Hepatocyte (in vitro differentiated cells): ENCODE measurements at regions not wholly inside any gene's neighbourhood (a gene's known extent, or its start where the extent isn't known, plus 50 kb on each side); places are given as distances from the start of the nearest gene placed in this dataset.

Experiments used
- DNase-seq: peaks from one replicate; pipeline ENCODE4 v3.0.0-alpha.2; 2016; ENCODE audit warnings: low spot score
- H2AFZ ChIP-seq: fragments of 200-600 bp; sonication (generic); 2 replicates; pipeline ENCODE4 v1.6.0; 2016; ENCODE audit warnings: antibody characterized with exemption, mild to moderate bottlenecking
- H3K27ac ChIP-seq: fragments of 200-600 bp; sonication (generic); 2 replicates; pipeline ENCODE4 v1.5.1; 2016; ENCODE audit warnings: mild to moderate bottlenecking
- H3K27me3 ChIP-seq: fragments of 200-600 bp; sonication (generic); 2 replicates; pipeline ENCODE4 v1.6.1; 2016
- H3K36me3 ChIP-seq: fragments of 200-600 bp; sonication (generic); replicated peaks from 2 replicates; pipeline ENCODE4 v1.5.1; 2016; ENCODE audit warnings: low read depth; ENCODE audit not compliant: insufficient read depth
- H3K4me1 ChIP-seq: fragments of 200-600 bp; sonication (generic); 2 replicates; pipeline ENCODE4 v1.5.1; 2016; ENCODE audit warnings: mild to moderate bottlenecking, moderate library complexity; ENCODE audit not compliant: insufficient read depth
- H3K4me2 ChIP-seq: fragments of 200-600 bp; sonication (generic); 2 replicates; pipeline ENCODE4 v1.6.0; 2016
- H3K4me3 ChIP-seq: fragments of 200-600 bp; sonication (generic); 2 replicates; pipeline ENCODE4 v1.5.1; 2016; ENCODE audit warnings: mild to moderate bottlenecking
- H3K79me2 ChIP-seq: fragments of 200-600 bp; sonication (generic); 2 replicates; pipeline ENCODE4 v1.6.0; 2017; ENCODE audit warnings: mild to moderate bottlenecking
- H3K9me2 ChIP-seq: fragments of 200-600 bp; sonication (generic); replicated peaks from 2 replicates; pipeline ENCODE4 v1.6.0; 2017; ENCODE audit warnings: mild to moderate bottlenecking; ENCODE audit not compliant: insufficient read depth
- H3K9me3 ChIP-seq: fragments of 200-600 bp; sonication (generic); 2 replicates; pipeline ENCODE4 v1.5.1; 2016; ENCODE audit warnings: low read depth, mild to moderate bottlenecking
- H4K20me1 ChIP-seq: fragments of 200-600 bp; sonication (generic); 2 replicates; pipeline ENCODE4 v1.6.0; 2016; ENCODE audit warnings: mild to moderate bottlenecking; ENCODE audit not compliant: insufficient read depth, poor library complexity, severe bottlenecking
- EZH2 ChIP-seq: fragments of 200-600 bp; sonication (generic); IDR thresholded peaks from 2 replicates; pipeline ENCODE4 v1.6.1; 2016; ENCODE audit warnings: antibody characterized with exemption, mild to moderate bottlenecking, borderline replicate concordance
- EZH2phosphoT487 ChIP-seq: fragments of 200-600 bp; sonication (generic); IDR thresholded peaks from one replicate; pipeline ENCODE4 v1.6.1; 2018; ENCODE audit warnings: antibody characterized with exemption, mild to moderate bottlenecking, low read depth, moderate library complexity; ENCODE audit not compliant: unreplicated experiment, severe bottlenecking
- WGBS: methylation state at CpG from one replicate; pipeline ENCODE4 v1.1.6; 2016; ENCODE audit warnings: low lambda C conversion rate; ENCODE audit errors: missing lambda C conversion rate; 5-methylcytosine and 5-hydroxymethylcytosine counted together
- TF ChIP-seq, protein P1 (sequence below): fragments of 200-600 bp; sonication (generic); IDR thresholded peaks from 2 replicates; pipeline ENCODE4 v1.5.1; 2016; ENCODE audit warnings: antibody characterized with exemption, mild to moderate bottlenecking; ENCODE audit not compliant: poor library complexity

DNA sequence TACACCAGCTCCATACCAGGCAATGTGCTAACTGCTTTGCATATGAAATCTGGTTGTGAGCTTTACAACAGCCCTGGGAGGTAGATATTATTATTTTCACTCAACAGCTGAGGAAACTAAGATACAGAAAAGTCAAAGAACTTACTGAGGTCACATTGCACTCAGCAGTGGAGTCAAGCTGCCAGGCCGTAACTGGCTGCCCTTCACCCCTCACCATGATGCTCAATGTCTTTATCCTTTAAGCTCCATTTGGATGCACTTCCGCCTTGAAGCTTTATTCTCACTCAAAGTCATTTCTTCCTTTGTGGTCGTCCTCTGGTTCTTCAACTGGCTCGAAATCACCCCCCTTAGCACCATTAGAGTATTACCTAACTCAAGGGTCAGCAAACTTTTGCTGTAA, 81.7 kb upstream of the RALGPS2 start:
- no peak overlapping the region for H2AFZ ChIP-seq
- TF ChIP-seq EZH2phosphoT487 (no peak), EZH2 (no peak)
- TF ChIP-seq, protein P1, sequence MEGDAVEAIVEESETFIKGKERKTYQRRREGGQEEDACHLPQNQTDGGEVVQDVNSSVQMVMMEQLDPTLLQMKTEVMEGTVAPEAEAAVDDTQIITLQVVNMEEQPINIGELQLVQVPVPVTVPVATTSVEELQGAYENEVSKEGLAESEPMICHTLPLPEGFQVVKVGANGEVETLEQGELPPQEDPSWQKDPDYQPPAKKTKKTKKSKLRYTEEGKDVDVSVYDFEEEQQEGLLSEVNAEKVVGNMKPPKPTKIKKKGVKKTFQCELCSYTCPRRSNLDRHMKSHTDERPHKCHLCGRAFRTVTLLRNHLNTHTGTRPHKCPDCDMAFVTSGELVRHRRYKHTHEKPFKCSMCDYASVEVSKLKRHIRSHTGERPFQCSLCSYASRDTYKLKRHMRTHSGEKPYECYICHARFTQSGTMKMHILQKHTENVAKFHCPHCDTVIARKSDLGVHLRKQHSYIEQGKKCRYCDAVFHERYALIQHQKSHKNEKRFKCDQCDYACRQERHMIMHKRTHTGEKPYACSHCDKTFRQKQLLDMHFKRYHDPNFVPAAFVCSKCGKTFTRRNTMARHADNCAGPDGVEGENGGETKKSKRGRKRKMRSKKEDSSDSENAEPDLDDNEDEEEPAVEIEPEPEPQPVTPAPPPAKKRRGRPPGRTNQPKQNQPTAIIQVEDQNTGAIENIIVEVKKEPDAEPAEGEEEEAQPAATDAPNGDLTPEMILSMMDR = no peak
- H3K27ac ChIP-seq = no peak overlapping the region
- no peaks in the 10 kb centered on the region for H3K9me3 ChIP-seq
- H3K4me2 ChIP-seq = no peak overlapping the region
- no peak overlapping the region for H3K4me3 ChIP-seq
- DNase-seq = no peak
- no peaks in the 10 kb centered on the region for H3K4me1 ChIP-seq
- 94% methylated on average over 4 of the region's 4 CpGs for WGBS
- no peaks in the 10 kb centered on the region for H4K20me1 ChIP-seq
- H3K27me3 ChIP-seq = no peaks in the 10 kb centered on the region
- no peaks in the 10 kb centered on the region for H3K36me3 ChIP-seq
- no peaks in the 10 kb centered on the region for H3K79me2 ChIP-seq
- H3K9me2 ChIP-seq = no peaks in the 10 kb centered on the region

DNA sequence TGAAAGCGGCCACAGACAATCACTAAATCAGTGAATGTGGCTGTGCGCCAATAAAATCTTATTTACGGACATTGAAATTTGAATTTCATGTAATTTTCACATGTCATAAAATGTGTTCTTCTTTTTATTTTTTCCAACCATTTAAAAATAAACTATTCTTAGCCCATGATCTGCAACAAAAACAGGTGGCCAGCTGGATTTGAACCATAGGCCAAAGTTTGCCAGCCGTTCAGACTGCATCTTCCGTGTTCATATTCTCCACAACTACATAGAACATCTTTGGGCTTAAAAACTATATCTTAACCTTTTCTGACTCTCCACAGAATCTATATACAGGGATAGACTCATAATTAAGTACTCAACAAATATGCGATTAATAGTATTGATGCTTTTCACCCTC, 81.2 kb upstream of the RALGPS2 start:
- no peak for DNase-seq
- Histone ChIP-seq H2AFZ (no peak overlapping the region), H3K4me3 (no peak overlapping the region), H3K9me2 (no peaks in the 10 kb centered on the region), H3K36me3 (no peaks in the 10 kb centered on the region), H3K4me1 (no peaks in the 10 kb centered on the region), H3K27me3 (no peaks in the 10 kb centered on the region), H3K9me3 (no peaks in the 10 kb centered on the region), H3K79me2 (no peaks in the 10 kb centered on the region), H3K27ac (no peak overlapping the region), H3K4me2 (no peak overlapping the region), H4K20me1 (no peaks in the 10 kb centered on the region)
- TF ChIP-seq EZH2phosphoT487 (no peak), EZH2 (no peak)
- TF ChIP-seq, protein P1 = no peak
- WGBS = 95% methylated on average over 6 of the region's 6 CpGs

DNA sequence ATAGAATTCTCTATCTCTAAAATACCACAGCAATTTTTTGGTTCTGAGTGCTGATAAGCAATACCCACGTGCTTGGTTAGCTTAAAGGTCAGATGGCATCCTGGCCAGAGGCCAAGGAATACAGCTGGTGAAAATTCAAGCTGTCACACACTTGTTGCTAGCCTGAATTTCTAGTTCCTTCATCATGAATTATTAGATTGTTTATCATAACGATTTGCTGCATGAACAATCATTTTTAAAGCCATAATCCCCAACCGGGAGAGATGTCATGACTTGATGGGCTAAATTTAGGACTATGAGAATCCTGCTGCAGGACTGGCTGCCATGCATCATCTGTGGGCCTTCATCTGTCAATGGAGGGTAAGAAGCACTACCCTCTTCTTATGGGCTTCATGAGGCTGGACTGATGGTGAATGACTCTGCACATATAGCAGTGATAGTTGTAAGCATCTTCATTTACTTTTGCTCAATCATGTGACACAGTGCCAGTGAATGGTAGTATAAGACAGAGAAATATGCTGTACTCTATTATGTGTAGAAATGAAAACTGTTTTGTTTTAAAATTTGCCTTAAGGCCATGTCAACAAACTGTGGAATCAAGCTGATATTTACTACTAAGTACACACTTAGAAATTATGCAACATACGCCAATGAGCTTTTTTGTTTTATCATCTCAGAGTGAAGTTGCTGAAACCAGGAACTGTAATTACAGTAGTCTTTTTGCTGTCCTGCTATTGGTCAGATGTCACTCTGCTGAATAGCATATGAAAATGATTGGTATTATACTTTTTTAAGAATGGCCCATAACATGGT, 80.5 kb upstream of the RALGPS2 start:
- Histone ChIP-seq H3K27ac (no peak overlapping the region), H3K4me3 (no peak overlapping the region), H3K79me2 (no peaks in the 10 kb centered on the region), H3K9me2 (no peaks in the 10 kb centered on the region), H3K27me3 (no peaks in the 10 kb centered on the region), H3K4me1 (no peaks in the 10 kb centered on the region), H2AFZ (no peak overlapping the region), H3K36me3 (no peaks in the 10 kb centered on the region), H3K9me3 (no peaks in the 10 kb centered on the region), H3K4me2 (no peak overlapping the region), H4K20me1 (no peaks in the 10 kb centered on the region)
- DNase-seq = peak; percentile 54
- WGBS = 55% methylated on average over 4 of the region's 4 CpGs
- no peak for TF ChIP-seq EZH2
- TF ChIP-seq EZH2phosphoT487 = no peak

DNA sequence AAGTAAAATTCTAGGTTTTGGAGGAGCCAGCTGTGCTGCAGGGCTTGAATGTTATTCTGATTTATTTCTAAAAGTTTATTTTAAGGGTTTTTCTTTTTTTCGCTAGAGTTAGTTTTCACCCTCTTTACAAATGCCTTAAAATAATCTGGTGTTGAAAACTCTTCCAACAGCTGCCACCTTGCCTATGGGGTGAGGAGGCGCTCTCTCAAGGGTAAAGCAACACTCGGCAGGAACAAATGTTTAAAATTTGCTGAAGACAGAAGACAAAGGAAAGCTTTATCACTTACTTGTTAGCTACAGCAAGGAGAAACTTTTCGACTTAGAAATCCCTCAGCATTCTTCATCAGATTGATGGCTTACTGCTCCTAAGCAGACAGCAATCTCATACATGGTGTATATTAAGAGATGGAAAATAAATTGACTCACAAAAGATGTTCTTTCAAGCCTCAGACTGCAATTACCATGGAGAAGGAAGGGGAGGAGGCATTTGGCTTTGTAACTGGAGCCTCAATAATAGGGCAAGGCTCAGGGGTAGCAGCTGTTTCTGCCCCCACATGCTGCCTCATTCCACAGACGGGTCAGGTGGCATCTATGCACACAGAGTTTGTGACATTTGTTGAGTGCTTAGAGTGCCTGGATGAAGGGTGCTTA, 79.8 kb upstream of the RALGPS2 start:
- Histone ChIP-seq H2AFZ (no peak overlapping the region), H3K9me2 (no peaks in the 10 kb centered on the region), H3K27ac (no peak overlapping the region), H4K20me1 (no peaks in the 10 kb centered on the region), H3K36me3 (no peaks in the 10 kb centered on the region), H3K4me1 (no peaks in the 10 kb centered on the region), H3K4me3 (no peak overlapping the region), H3K4me2 (no peak overlapping the region), H3K27me3 (no peaks in the 10 kb centered on the region), H3K9me3 (no peaks in the 10 kb centered on the region), H3K79me2 (no peaks in the 10 kb centered on the region)
- WGBS = 60% methylated on average over 5 of the region's 5 CpGs
- no peak for DNase-seq
- TF ChIP-seq EZH2 (no peak), EZH2phosphoT487 (no peak)
- TF ChIP-seq, protein P1 = no peak
